Spleen (tissue), 11 donors: ENCODE measurements at regions not wholly inside any gene's neighbourhood (a gene's known extent, or its start where the extent isn't known, plus 50 kb on each side); places are given as distances from the start of the nearest gene placed in this dataset.

Experiments used
- DNase-seq: peaks from one replicate; pipeline ENCODE4 v3.0.0-alpha.2; 2020
- H3K27ac ChIP-seq, 8 donors: fragments of 200-600 bp; sonication (generic) in 7 of 8; 1 replicate in 4 of 8; 2 replicates in 4 of 8; pipeline versions ENCODE4 v1.5.0 to v1.8.0; 2016 to 2021; ENCODE audit warnings: inconsistent platforms in 4 of 8, mild to moderate bottlenecking in 4 of 8, moderate library complexity in 1 of 8
- H3K27me3 ChIP-seq, 7 donors: fragments of 200-600 bp; sonication (generic) in 6 of 7; replicated peaks in 1 of 7; 1 replicate in 4 of 7; 2 replicates in 3 of 7; pipeline versions ENCODE4 v1.5.0 to v1.8.0; 2016 to 2021; ENCODE audit warnings: inconsistent platforms in 3 of 7, mild to moderate bottlenecking in 1 of 7
- H3K36me3 ChIP-seq, 6 donors: fragments of 200-600 bp; sonication (generic) in 5 of 6; 1 replicate in 4 of 6; 2 replicates in 2 of 6; pipeline versions ENCODE4 v1.5.0 to v1.8.0; 2016 to 2021; ENCODE audit warnings: inconsistent platforms in 2 of 6
- H3K4me1 ChIP-seq, 6 donors: fragments of 200-600 bp; sonication (generic) in 5 of 6; 1 replicate in 3 of 6; 2 replicates in 3 of 6; pipeline versions ENCODE4 v1.5.0 to v1.8.0; 2016 to 2021; ENCODE audit warnings: inconsistent platforms in 3 of 6
- H3K4me3 ChIP-seq, 8 donors: fragments of 200-600 bp; sonication (generic) in 7 of 8; 1 replicate in 4 of 8; 2 replicates in 4 of 8; pipeline versions ENCODE4 v1.5.0 to v1.8.0; 2016 to 2021; ENCODE audit warnings: inconsistent platforms in 4 of 8, mild to moderate bottlenecking in 4 of 8, moderate library complexity in 2 of 8
- H3K9me3 ChIP-seq, 8 donors: fragments of 200-600 bp; sonication (generic) in 7 of 8; 1 replicate in 4 of 8; 2 replicates in 4 of 8; pipeline versions ENCODE4 v1.5.0 to v1.8.0; 2016 to 2021; ENCODE audit warnings: inconsistent platforms in 4 of 8
- POLR2A ChIP-seq, 3 donors: fragments of 450-650 bp; IDR thresholded peaks; one replicate each; pipeline ENCODE4 v1.5.1; 2017; ENCODE audit warnings: antibody characterized with exemption in 3 of 3, mild to moderate bottlenecking in 1 of 3
- POLR2AphosphoS5 ChIP-seq, 3 donors: sonication (generic); formaldehyde crosslinking; IDR thresholded peaks; one replicate each; pipeline ENCODE4 v1.5.1; 2017; ENCODE audit warnings: antibody characterized with exemption in 3 of 3
- WGBS, 5 donors: extraction: QIAGEN DNeasy Blood & Tissue Kit in 3 of 5; methylation state at CpG; one replicate each; pipeline versions ENCODE4 v1.1.5 to v1.1.7; 2013 to 2018; 5-methylcytosine and 5-hydroxymethylcytosine counted together
- intact Hi-C: fragments of 100-400 bp; cut with DNase I; formaldehyde crosslinking; loops from one replicate; pipeline ENCODE4 v1.15.0; 2023; ENCODE audit warnings: low total_unique reads
- TF ChIP-seq, protein P1 (sequence below), 11 experiments: fragments of 200-600 bp in 7 of 11; fragments of 450-650 bp in 4 of 11; sonication (generic) in 4 of 11; IDR thresholded peaks in 8 of 11; conservative IDR thresholded peaks in 3 of 11; 1 replicate in 7 of 11; 2 replicates in 4 of 11; pipeline versions ENCODE4 v1.4.0 to v1.8.0; 2016 to 2021; ENCODE audit warnings: antibody characterized with exemption in 11 of 11, inconsistent platforms in 4 of 11, mild to moderate bottlenecking in 1 of 11
- donor health status: healthy with polysubstance abuse.
- donor health status: DM: no; HTN: no; CAD: no; lungs with moderate emphysema.
- donor health status: DM: no; HTN: no; CAD: no.
- donor health status: Bipolar disorder and iron deficiency.
- donor health status: healthy.
- donor health status: DM: no; HTN: no; CAD: no.
- donor health status: DM: yes; HTN: yes; CAD: no.

DNA sequence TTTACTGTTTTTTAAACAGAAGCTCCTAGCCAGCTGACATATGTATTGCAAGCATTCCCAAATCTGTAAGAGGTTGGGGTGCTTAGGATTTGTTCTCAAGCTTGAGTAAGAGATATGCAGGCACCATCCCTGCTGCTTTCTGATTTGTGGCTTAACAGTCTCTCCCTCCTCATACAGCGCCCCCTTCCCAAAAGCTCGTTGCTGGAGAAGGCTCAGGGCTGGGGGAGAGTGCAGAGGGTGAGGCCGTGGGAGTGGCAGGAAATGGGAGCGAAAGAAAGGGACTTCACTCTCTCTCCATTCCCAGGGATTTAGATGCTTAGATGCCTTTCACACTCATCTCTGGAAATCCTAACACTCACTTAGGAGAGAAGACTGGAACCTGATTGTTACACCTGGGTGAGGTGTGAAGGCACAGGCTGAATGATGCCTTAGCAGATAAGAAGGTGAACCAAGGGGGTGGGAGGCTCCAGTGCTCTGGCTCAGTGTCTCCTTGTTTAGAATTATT lies 172.0 kb downstream of the C12orf75 start:
- TF ChIP-seq POLR2A (IDR thresholded peaks at IDR 0.05) (no peak), POLR2AphosphoS5 (IDR thresholded peaks at IDR 0.05) (no peak)
- TF ChIP-seq, protein P1, sequence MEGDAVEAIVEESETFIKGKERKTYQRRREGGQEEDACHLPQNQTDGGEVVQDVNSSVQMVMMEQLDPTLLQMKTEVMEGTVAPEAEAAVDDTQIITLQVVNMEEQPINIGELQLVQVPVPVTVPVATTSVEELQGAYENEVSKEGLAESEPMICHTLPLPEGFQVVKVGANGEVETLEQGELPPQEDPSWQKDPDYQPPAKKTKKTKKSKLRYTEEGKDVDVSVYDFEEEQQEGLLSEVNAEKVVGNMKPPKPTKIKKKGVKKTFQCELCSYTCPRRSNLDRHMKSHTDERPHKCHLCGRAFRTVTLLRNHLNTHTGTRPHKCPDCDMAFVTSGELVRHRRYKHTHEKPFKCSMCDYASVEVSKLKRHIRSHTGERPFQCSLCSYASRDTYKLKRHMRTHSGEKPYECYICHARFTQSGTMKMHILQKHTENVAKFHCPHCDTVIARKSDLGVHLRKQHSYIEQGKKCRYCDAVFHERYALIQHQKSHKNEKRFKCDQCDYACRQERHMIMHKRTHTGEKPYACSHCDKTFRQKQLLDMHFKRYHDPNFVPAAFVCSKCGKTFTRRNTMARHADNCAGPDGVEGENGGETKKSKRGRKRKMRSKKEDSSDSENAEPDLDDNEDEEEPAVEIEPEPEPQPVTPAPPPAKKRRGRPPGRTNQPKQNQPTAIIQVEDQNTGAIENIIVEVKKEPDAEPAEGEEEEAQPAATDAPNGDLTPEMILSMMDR (IDR thresholded peaks at IDR 0.05 in 8 of 11, conservative IDR thresholded peaks at IDR 0.05 in 3 of 11), result no peak
- intact Hi-C loops, result no loop called here
- peaks cover 0 to 9% (median 5%) of the 10 kb centered on the region in 8 donors for H3K9me3 ChIP-seq
- H3K27ac ChIP-seq, result no peak overlapping the region
- 43 to 61% (median 51%) methylated on average over 4 of the region's 4 CpGs for WGBS, 5 donors
- no peaks in the 10 kb centered on the region for H3K4me1 ChIP-seq
- H3K27me3 ChIP-seq, result peaks cover 0 to 55% (median 0%) of the 10 kb centered on the region in 7 donors
- DNase-seq, result no peak
- H3K36me3 ChIP-seq, result no peaks in the 10 kb centered on the region
- H3K4me3 ChIP-seq, result no peak overlapping the region

DNA sequence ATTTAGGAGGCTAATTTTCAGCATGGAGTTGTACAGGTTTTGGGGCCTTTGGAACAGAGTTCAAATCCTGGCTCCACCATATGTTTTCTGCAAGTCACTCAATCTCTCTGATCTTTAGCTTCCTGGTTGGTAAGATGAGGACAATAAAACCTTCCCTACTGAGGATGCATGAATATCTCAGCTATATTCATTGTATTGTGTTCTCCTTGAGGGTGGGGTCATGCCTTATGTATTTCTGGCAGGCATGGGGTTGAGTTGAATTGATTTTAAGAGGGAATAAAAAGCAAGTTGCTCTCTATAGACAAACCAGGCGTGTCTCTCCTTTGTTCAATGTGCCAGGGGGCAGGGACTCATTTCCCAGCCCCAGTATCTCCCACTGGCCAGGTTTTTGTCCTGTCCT lies 173.1 kb downstream of the C12orf75 start:
- no peak for TF ChIP-seq POLR2AphosphoS5 (IDR thresholded peaks at IDR 0.05)
- TF ChIP-seq POLR2A (IDR thresholded peaks at IDR 0.05), result no peak
- TF ChIP-seq, protein P1 (IDR thresholded peaks at IDR 0.05 in 8 of 11, conservative IDR thresholded peaks at IDR 0.05 in 3 of 11), result no peak
- H3K27ac ChIP-seq, result no peak overlapping the region
- H3K36me3 ChIP-seq, result no peaks in the 10 kb centered on the region
- H3K4me3 ChIP-seq, result no peak overlapping the region
- H3K9me3 ChIP-seq, result no peaks in the 10 kb centered on the region
- 73 to 95% (median 83%) methylated on average over 1 of the region's 1 CpG for WGBS, 5 donors
- DNase-seq, result no peak
- no peaks in the 10 kb centered on the region for H3K4me1 ChIP-seq
- intact Hi-C loops, result no loop called here
- peaks cover 0 to 56% (median 0%) of the 10 kb centered on the region in 7 donors for H3K27me3 ChIP-seq

- H3K9me3 ChIP-seq, result no peaks in the 10 kb centered on the region
- H3K4me1 ChIP-seq, result no peaks in the 10 kb centered on the region
- H3K4me3 ChIP-seq, result no peak overlapping the region
- H3K27me3 ChIP-seq, result peaks cover 0 to 60% (median 0%) of the 10 kb centered on the region in 7 donors
- no peak for DNase-seq
- no peaks in the 10 kb centered on the region for H3K36me3 ChIP-seq
- intact Hi-C loops, result no loop called here
- no peak for TF ChIP-seq POLR2A (IDR thresholded peaks at IDR 0.05)
- TF ChIP-seq POLR2AphosphoS5 (IDR thresholded peaks at IDR 0.05), result no peak
- TF ChIP-seq, protein P1 (IDR thresholded peaks at IDR 0.05 in 8 of 11, conservative IDR thresholded peaks at IDR 0.05 in 3 of 11), result no peak
- WGBS, 5 donors, result 80 to 94% (median 91%) methylated on average over 7 of the region's 7 CpGs
- no peak overlapping the region for H3K27ac ChIP-seq
These were observed 173.8 kb downstream of the C12orf75 start for GRCh38 chr12:105504286-105504685.

DNA sequence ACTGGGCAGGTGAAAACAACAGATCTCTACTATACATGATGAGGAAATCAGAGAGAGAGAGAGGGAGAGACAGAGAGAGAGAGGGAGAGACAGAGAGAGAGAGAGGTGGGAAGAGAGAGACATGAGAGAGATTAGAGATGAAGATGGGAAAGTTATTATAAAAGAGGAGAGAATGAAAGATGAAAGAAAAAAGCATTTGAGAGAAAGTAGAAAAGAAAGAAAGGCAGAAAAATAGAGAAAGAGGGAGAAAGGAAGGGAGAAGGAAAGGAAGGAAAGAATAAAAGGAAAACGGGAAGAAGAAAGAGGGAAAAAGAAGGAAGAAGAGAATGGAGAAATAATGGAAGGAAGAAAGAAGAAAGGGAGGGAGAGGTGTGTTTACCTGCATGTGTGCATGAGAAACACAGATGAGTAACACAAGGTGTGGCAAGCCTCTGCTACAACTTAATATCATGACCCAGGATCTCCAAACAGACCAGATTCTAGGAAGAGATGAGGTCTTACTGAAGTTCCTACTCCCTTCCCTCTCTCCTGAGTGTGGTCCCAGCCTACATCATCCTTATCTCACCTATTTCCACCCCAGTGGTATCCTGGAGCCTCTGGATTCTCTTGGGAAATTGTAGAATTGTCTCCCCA lies 176.3 kb downstream of the C12orf75 start:
- intact Hi-C loops, result no loop called here
- Histone ChIP-seq H3K4me3 (no peak overlapping the region), H3K4me1 (no peaks in the 10 kb centered on the region), H3K36me3 (no peaks in the 10 kb centered on the region), H3K27me3 (peaks cover 0 to 56% (median 0%) of the 10 kb centered on the region in 7 donors), H3K9me3 (no peaks in the 10 kb centered on the region), H3K27ac (no peak overlapping the region)
- no peak for DNase-seq
- 59 to 76% (median 71%) methylated on average over 1 of the region's 1 CpG for WGBS, 5 donors
- TF ChIP-seq POLR2A (IDR thresholded peaks at IDR 0.05), result no peak
